ENCODE measurements at regions not wholly inside any gene's neighbourhood (a gene's known extent, or its start where the extent isn't known, plus 50 kb on each side); places are given as distances from the start of the nearest gene placed in this dataset.

- TF ChIP-seq ZFP3 (CRISPR knock-in tag; IDR thresholded peaks at IDR 0.05) (no peak), PATZ1 (CRISPR knock-in tag; IDR thresholded peaks at IDR 0.05; ENCODE audit: borderline replicate concordance) (no peak), RARB (CRISPR knock-in tag; IDR thresholded peaks at IDR 0.05) (no peak), ZNF565 (CRISPR knock-in tag; conservative IDR thresholded peaks at IDR 0.05; ENCODE audit: low read depth) (no peak), ZNF70 (CRISPR knock-in tag; IDR thresholded peaks at IDR 0.05) (no peak), TCF4 (CRISPR knock-in tag; IDR thresholded peaks at IDR 0.05; ENCODE audit: borderline replicate concordance) (no peak)
Observed at GRCh38 chr22:49102367-49102766, 725.3 kb downstream of the BRD1 start.

Measured in SK-N-SH treated with all-trans-retinoic acid at 6 μM for 48 hours (cell line).